Calu3 (cell line): ENCODE measurements at regions not wholly inside any gene's neighbourhood (a gene's known extent, or its start where the extent isn't known, plus 50 kb on each side); places are given as distances from the start of the nearest gene placed in this dataset. TPM values are rescaled to one million over a fixed set of nuclear protein-coding genes. Genes with fewer than 3 reads are reported as not detected.

ENCODE experiments used
- BruUV-seq: library from RNA; stranded (reverse); fragments of 400-500 nt; replicated peaks from 2 replicates; lab custom pipeline; 2021; lab: Mats Ljungman, UMichigan
- CTCF ChIA-PET: fragments of 300-600 bp; sonication (Branson Sonifier 250); formaldehyde crosslinking; loops from one replicate; lab custom pipeline; 2022; ENCODE audit warnings: antibody characterized with exemption; lab: Charles Lee
- DNase-seq: peaks from one replicate; pipeline ENCODE4 v3.0.0; 2022
- H3K27ac Mint-ChIP-seq: one replicate; pipeline ENCODE4 v1.8.0; 2022; ENCODE audit warnings: mixed read lengths; ENCODE audit not compliant: unreplicated experiment
- H3K27me3 Mint-ChIP-seq: one replicate; pipeline ENCODE4 v1.8.0; 2022; ENCODE audit warnings: mixed read lengths; ENCODE audit not compliant: unreplicated experiment
- H3K36me3 Mint-ChIP-seq: one replicate; pipeline ENCODE4 v1.8.0; 2022; ENCODE audit warnings: mild to moderate bottlenecking, moderate library complexity, mixed read lengths; ENCODE audit not compliant: insufficient read depth, unreplicated experiment
- H3K4me1 Mint-ChIP-seq: one replicate; pipeline ENCODE4 v1.8.0; 2022; ENCODE audit warnings: mild to moderate bottlenecking, low read depth, mixed read lengths; ENCODE audit not compliant: unreplicated experiment
- H3K4me3 Mint-ChIP-seq: one replicate; pipeline ENCODE4 v1.8.0; 2022; ENCODE audit warnings: mild to moderate bottlenecking, low read depth, moderate library complexity, mixed read lengths; ENCODE audit not compliant: unreplicated experiment
- H3K9me3 Mint-ChIP-seq: one replicate; pipeline ENCODE4 v1.8.0; 2022; ENCODE audit warnings: low read depth, mixed read lengths; ENCODE audit not compliant: unreplicated experiment
- CTCF ChIP-seq: fragments of 200-600 bp; IDR thresholded peaks from one replicate; pipeline ENCODE4 v1.8.0; 2022; ENCODE audit warnings: antibody characterized with exemption; ENCODE audit not compliant: unreplicated experiment
- intact Hi-C: fragments of 100-400 bp; cut with micrococcal nuclease; formaldehyde crosslinking; loops from one replicate; pipeline ENCODE4 v1.10.0; 2022; ENCODE audit not compliant: unreplicated experiment
- microRNA-seq: library from miRNA; unstranded; fragments of <30 nt; microRNA quantifications from one replicate; pipeline ENCODE4 v1.2.0, GENCODE V29; 2022

- no TSS peak for BruUV-seq
- Mint-ChIP-seq H3K27me3 (no peaks in the 10 kb centered on the region), H3K4me1 (no peaks in the 10 kb centered on the region), H3K36me3 (no peaks in the 10 kb centered on the region), H3K27ac (no peak overlapping the region), H3K4me3 (no peak overlapping the region), H3K9me3 (no peaks in the 10 kb centered on the region)
- no peak for TF ChIP-seq CTCF
- no peak for DNase-seq
- CTCF ChIA-PET = no interaction called here
- intact Hi-C loops = no loop called here
Measured at GRCh38 chr13:99619207-99619606, 117.9 kb downstream of the TM9SF2 start.

GRCh38 chr13:99617474-99618255, 116.4 kb downstream of the TM9SF2 start:
- no TSS peak for BruUV-seq
- CTCF ChIA-PET = no interaction called here
- DNase-seq = peak; percentile 10
- H3K4me3 Mint-ChIP-seq = no peak overlapping the region
- H3K4me1 Mint-ChIP-seq = peaks cover 7% of the 10 kb centered on the region
- no peaks in the 10 kb centered on the region for H3K36me3 Mint-ChIP-seq
- no peaks in the 10 kb centered on the region for H3K9me3 Mint-ChIP-seq
- no peak overlapping the region for H3K27ac Mint-ChIP-seq
- H3K27me3 Mint-ChIP-seq = no peaks in the 10 kb centered on the region
- TF ChIP-seq CTCF = no peak
- intact Hi-C loops = no loop called here

GRCh38 chr13:99614465-99614885, 113.2 kb downstream of the TM9SF2 start:
- Mint-ChIP-seq H3K27ac (no peak overlapping the region), H3K4me1 (peaks cover 7% of the 10 kb centered on the region), H3K36me3 (no peaks in the 10 kb centered on the region), H3K4me3 (no peak overlapping the region), H3K27me3 (no peaks in the 10 kb centered on the region), H3K9me3 (no peaks in the 10 kb centered on the region)
- CTCF ChIA-PET = no interaction called here
- BruUV-seq = no TSS peak
- intact Hi-C loops = no loop called here
- peak; percentile 3 for DNase-seq
- no peak for TF ChIP-seq CTCF

Small RNAs in the stretch of these regions (microRNA-seq; reads per million reads assigned to microRNA genes)
- gene MIR4306 = not detected
